NOMO-1 treated with DMSO at 0.1 percent for 48 hours (cell line): ENCODE measurements at regions not wholly inside any gene's neighbourhood (a gene's known extent, or its start where the extent isn't known, plus 50 kb on each side); places are given as distances from the start of the nearest gene placed in this dataset.

Experiments
- DNase-seq: peaks from one replicate; lab custom pipeline; 2025; ENCODE audit not compliant: unreplicated experiment; lab: John Stamatoyannopoulos, UW

GRCh38 chr14:100463937-100464336 is 123.3 kb downstream of the BEGAIN start:
- DNase-seq, result no peak

- DNase-seq, result no peak
These were observed 120.9 kb downstream of the BEGAIN start for GRCh38 chr14:100466111-100466856.

GRCh38 chr14:100467046-100467750 is 120.0 kb downstream of the BEGAIN start:
- DNase-seq, result no peak

- DNase-seq, result no peak
These were observed 119.3 kb downstream of the BEGAIN start for GRCh38 chr14:100467939-100468338.

GRCh38 chr14:100468557-100468956 is 118.7 kb downstream of the BEGAIN start:
- DNase-seq, result no peak

- DNase-seq, result no peak
These were observed 117.3 kb downstream of the BEGAIN start for GRCh38 chr14:100469632-100470522.

- no peak for DNase-seq
These were observed 116.7 kb downstream of the BEGAIN start for GRCh38 chr14:100470523-100470897.

- no peak for DNase-seq
These were observed 115.7 kb downstream of the BEGAIN start for GRCh38 chr14:100471441-100472093.

GRCh38 chr14:100472094-100472455 is 115.1 kb downstream of the BEGAIN start:
- DNase-seq, result no peak

GRCh38 chr14:100472491-100472890 is 114.7 kb downstream of the BEGAIN start:
- DNase-seq, result no peak

- DNase-seq, result no peak
These were observed 114.0 kb downstream of the BEGAIN start for GRCh38 chr14:100473249-100473648.

GRCh38 chr14:100474196-100474595 is 113.0 kb downstream of the BEGAIN start:
- no peak for DNase-seq

- no peak for DNase-seq
These were observed 111.9 kb downstream of the BEGAIN start for GRCh38 chr14:100475268-100475667.

- no peak for DNase-seq
These were observed 111.0 kb downstream of the BEGAIN start for GRCh38 chr14:100476012-100476822.

GRCh38 chr14:100484531-100485267 is 102.5 kb downstream of the BEGAIN start:
- no peak for DNase-seq

GRCh38 chr14:100486025-100486828 is 101.0 kb downstream of the BEGAIN start:
- DNase-seq, result peak; percentile 0
